HUES64 (cell line): ENCODE measurements at regions not wholly inside any gene's neighbourhood (a gene's known extent, or its start where the extent isn't known, plus 50 kb on each side); places are given as distances from the start of the nearest gene placed in this dataset.

ENCODE experiments used
- H3K27ac ChIP-seq: 2 replicates; pipeline ENCODE4 v1.7.0; 2013; ENCODE audit warnings: low read depth, low read length, inconsistent platforms
- H3K27me3 ChIP-seq: 2 replicates; pipeline ENCODE4 v1.6.1; 2013; ENCODE audit warnings: mild to moderate bottlenecking, low read length; ENCODE audit not compliant: insufficient read depth
- H3K36me3 ChIP-seq: 2 replicates; pipeline ENCODE4 v1.6.1; 2013; ENCODE audit warnings: mild to moderate bottlenecking, low read length; ENCODE audit not compliant: insufficient read depth
- H3K4me1 ChIP-seq: 2 replicates; pipeline ENCODE4 v1.6.1; 2013; ENCODE audit warnings: mild to moderate bottlenecking, low read length, moderate library complexity; ENCODE audit not compliant: insufficient read depth
- H3K4me3 ChIP-seq: 2 replicates; pipeline ENCODE4 v1.5.1; 2013; ENCODE audit warnings: mild to moderate bottlenecking, low read length, moderate library complexity
- H3K9ac ChIP-seq: 2 replicates; pipeline ENCODE4 v1.6.1; 2013; ENCODE audit warnings: mild to moderate bottlenecking, low read depth, low read length
- H3K9me3 ChIP-seq: 2 replicates; pipeline ENCODE4 v1.6.1; 2013; ENCODE audit warnings: low read depth, low read length; ENCODE audit not compliant: insufficient read depth
- WGBS: fragments of 150-250, 120-280 bp; methylation state at CpG from one replicate; pipeline ENCODE4 v1.1.7; 2013; ENCODE audit warnings: missing lambda C conversion rate; 5-methylcytosine and 5-hydroxymethylcytosine counted together

- no peaks in the 10 kb centered on the region for H3K36me3 ChIP-seq
- H3K4me3 ChIP-seq = no peak overlapping the region
- H3K9me3 ChIP-seq = no peaks in the 10 kb centered on the region
- no peaks in the 10 kb centered on the region for H3K27me3 ChIP-seq
- H3K4me1 ChIP-seq = no peaks in the 10 kb centered on the region
- no peak overlapping the region for H3K9ac ChIP-seq
- H3K27ac ChIP-seq = no peak overlapping the region
- 93% methylated on average over 3 of the region's 3 CpGs for WGBS
Measured at GRCh38 chr21:16540966-16541727, 811.4 kb downstream of the USP25 start.

DNA sequence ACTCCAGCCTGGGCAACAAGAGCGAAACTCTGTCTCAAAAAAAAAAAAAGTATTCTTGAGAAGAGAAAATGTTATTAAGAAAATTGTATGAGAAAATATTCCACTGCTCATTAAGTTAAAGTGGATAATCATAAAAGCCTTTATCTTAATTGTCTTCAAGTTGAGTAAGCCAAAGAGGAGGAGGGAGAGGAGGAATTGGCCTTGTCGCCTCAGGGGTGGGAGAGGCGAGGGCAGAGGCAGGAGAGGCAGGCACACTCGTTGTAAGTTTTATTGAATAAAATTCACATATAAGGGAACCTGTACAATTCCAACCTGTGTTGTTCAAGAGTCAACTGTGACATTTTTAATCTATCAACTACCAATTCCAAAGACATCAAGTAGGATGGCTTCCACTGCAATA lies 820.3 kb downstream of the USP25 start:
- peaks cover 13% of the 10 kb centered on the region; the same call in 1 of the 2 replicates for H3K4me1 ChIP-seq
- no peak overlapping the region for H3K9ac ChIP-seq
- H3K27me3 ChIP-seq = no peaks in the 10 kb centered on the region
- H3K9me3 ChIP-seq = no peaks in the 10 kb centered on the region
- no peaks in the 10 kb centered on the region for H3K36me3 ChIP-seq
- no peak overlapping the region for H3K27ac ChIP-seq
- WGBS = 96% methylated on average over 4 of the region's 4 CpGs
- H3K4me3 ChIP-seq = no peak overlapping the region

DNA sequence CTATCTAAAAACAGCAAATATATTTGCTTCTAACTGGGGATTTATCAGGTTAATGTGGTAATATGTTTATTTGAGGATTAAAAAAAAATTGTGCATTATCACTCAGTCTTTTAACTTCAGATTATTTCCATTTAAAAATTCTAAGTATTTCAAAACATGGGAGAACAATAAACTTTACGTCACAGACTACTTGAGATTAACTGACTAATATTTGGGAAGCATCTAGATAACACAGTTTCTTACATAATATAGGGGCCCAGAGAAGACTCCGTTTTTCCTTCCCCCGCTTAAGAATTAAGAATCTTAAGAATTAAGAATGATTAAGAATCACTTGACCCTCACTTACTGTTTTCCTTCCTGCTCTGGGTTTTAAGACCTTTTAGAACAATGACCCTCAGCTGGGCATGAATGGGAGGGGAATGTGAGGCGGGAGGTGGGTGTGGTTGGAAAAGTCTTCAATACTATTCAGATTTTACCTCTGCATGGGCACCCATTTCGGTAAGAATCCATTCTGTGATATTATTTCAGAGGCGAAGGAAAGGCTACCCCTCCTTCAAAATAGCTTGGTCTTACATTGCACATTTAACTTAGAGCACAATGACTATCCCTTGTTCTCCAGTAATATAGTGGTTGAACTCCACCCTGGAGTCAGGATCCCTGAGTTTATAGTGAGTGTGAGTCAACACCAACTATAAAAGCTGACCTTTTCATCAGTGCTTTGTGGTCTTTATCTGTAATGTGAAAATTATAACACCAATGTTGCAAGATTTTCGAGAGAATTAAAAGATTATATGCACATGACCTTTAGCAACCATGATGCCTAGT lies 821.3 kb downstream of the USP25 start:
- no peak overlapping the region for H3K4me3 ChIP-seq
- no peaks in the 10 kb centered on the region for H3K36me3 ChIP-seq
- no peaks in the 10 kb centered on the region for H3K9me3 ChIP-seq
- peaks cover 13% of the 10 kb centered on the region; the same call in 1 of the 2 replicates for H3K4me1 ChIP-seq
- 79% methylated on average over 4 of the region's 7 CpGs for WGBS
- H3K9ac ChIP-seq = no peak overlapping the region
- H3K27me3 ChIP-seq = no peaks in the 10 kb centered on the region
- H3K27ac ChIP-seq = no peak overlapping the region

DNA sequence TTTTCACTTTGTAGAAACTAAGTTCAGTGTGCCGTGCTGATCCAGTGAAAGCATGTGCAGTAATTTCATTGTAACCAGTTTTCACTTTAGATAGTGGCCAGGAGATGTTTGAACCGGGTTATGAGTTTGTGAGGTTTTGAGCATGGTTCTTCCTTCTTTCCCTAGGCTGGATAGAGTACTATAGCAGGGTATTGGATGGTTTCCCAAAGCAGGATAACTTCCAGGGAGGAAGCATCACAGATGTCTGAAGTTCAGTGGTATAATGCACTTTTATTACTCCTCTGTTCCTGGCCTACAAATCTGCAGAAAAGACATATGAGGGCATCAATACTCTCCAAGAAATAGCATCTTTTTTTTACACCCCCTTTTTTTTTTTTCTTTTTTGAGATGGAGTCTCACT lies 823.1 kb downstream of the USP25 start:
- H3K36me3 ChIP-seq = no peaks in the 10 kb centered on the region
- WGBS = 90% methylated on average over 2 of the region's 2 CpGs

DNA sequence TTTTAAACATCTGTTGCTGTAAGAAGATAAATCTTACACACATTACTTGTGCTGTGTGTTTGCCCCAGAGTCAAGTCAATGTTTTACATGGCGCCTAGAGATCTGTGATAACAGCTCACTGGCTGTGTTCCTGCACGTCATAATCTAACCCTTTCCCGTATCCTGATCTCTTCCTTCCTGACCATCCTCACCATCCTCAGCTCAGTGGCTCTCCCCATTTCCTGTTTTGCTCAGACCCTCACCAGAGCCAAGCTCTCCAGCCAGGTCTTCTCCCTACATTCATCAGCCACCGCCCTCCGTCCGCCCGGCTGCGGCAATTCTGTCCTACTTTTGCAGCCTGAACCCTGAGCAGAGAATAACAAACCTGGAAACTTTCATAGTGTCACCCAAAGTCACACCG lies 824.7 kb downstream of the USP25 start:
- 92% methylated on average over 9 of the region's 9 CpGs for WGBS
- Histone ChIP-seq H3K27me3 (no peaks in the 10 kb centered on the region), H3K36me3 (no peaks in the 10 kb centered on the region), H3K4me1 (peaks cover 13% of the 10 kb centered on the region; the same call in 1 of the 2 replicates), H3K4me3 (no peak overlapping the region), H3K9me3 (no peaks in the 10 kb centered on the region), H3K27ac (no peak overlapping the region), H3K9ac (no peak overlapping the region)

More for the DNA sequence above, 823.1 kb downstream of the USP25 start:
- Histone ChIP-seq H3K9me3 (no peaks in the 10 kb centered on the region), H3K4me3 (no peak overlapping the region), H3K9ac (no peak overlapping the region), H3K27me3 (no peaks in the 10 kb centered on the region), H3K27ac (no peak overlapping the region), H3K4me1 (peaks cover 13% of the 10 kb centered on the region; the same call in 1 of the 2 replicates)

DNA sequence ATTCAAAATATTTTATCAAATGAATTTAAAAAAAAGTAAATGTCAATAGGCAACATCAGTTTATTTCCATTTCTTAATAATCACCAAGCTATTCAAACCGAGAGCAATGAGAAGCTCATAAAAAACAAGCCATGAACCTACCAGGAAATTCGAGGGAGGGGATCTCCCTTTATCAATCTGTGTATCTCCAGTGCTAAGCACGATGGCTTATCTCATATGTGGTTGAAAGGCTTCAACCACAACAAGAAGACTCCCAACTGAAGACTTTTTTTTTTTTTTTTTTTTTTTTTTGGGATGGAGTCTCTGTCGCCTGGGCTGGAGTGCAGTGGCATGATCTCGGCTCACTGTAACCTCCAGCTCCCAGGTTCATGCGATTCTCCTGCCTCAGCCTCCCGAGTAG lies 833.3 kb downstream of the USP25 start:
- Histone ChIP-seq H3K36me3 (no peaks in the 10 kb centered on the region), H3K9ac (no peak overlapping the region), H3K4me3 (no peak overlapping the region), H3K4me1 (peaks cover 19% of the 10 kb centered on the region; the same call in 1 of the 2 replicates), H3K9me3 (no peaks in the 10 kb centered on the region), H3K27ac (no peak overlapping the region; the same call in 1 of the 2 replicates), H3K27me3 (no peaks in the 10 kb centered on the region)
- 88% methylated on average over 6 of the region's 7 CpGs for WGBS

DNA sequence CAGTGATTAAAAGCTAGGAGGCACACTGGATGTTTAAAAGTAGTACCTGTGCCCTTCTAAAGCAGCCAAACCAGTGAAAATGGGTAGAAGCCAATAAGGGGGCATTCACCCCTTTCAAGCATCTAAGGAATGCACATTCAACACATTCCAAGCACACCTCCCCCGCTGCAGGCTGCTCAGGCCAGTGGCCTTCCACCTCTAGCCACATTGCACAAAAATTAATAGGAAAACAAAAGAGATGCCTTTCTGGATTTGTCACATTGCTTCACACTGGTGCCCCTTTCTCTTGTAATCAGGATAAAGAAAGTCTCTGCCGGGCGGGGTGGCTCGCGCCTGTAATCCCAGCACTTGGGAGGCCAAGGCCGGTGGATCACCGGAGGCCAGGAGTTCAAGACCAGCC lies 834.0 kb downstream of the USP25 start:
- WGBS = 80% methylated on average over 7 of the region's 7 CpGs
- H3K36me3 ChIP-seq = no peaks in the 10 kb centered on the region

GRCh38 chr21:16568244-16568643 lies 838.5 kb downstream of the USP25 start:
- H3K9ac ChIP-seq = no peak overlapping the region
- H3K27me3 ChIP-seq = no peaks in the 10 kb centered on the region
- WGBS = 88% methylated on average over 1 of the region's 1 CpG
- no peak overlapping the region for H3K27ac ChIP-seq
- H3K36me3 ChIP-seq = no peaks in the 10 kb centered on the region
- peaks cover 40% of the 10 kb centered on the region for H3K4me1 ChIP-seq
- no peaks in the 10 kb centered on the region for H3K9me3 ChIP-seq
- H3K4me3 ChIP-seq = no peak overlapping the region

More for the DNA sequence above, 834.0 kb downstream of the USP25 start:
- Histone ChIP-seq H3K27ac (peak overlapping the region; percentile 27; the same call in 1 of the 2 replicates), H3K9me3 (no peaks in the 10 kb centered on the region), H3K4me3 (no peak overlapping the region), H3K4me1 (peaks cover 19% of the 10 kb centered on the region; the same call in 1 of the 2 replicates), H3K9ac (0 out of 2 replicates have a peak overlapping the region, but pooled peaks have one; percentile 2), H3K27me3 (no peaks in the 10 kb centered on the region)

- H3K36me3 ChIP-seq = no peaks in the 10 kb centered on the region
- H3K9ac ChIP-seq = no peak overlapping the region
- no peak overlapping the region for H3K4me3 ChIP-seq
- no peak overlapping the region for H3K27ac ChIP-seq
- H3K4me1 ChIP-seq = peaks cover 36% of the 10 kb centered on the region
- no CpG with 5 or more reads among the region's 2 CpGs for WGBS
- H3K27me3 ChIP-seq = no peaks in the 10 kb centered on the region
- no peaks in the 10 kb centered on the region for H3K9me3 ChIP-seq
Measured at GRCh38 chr21:16568661-16569060, 838.9 kb downstream of the USP25 start.

DNA sequence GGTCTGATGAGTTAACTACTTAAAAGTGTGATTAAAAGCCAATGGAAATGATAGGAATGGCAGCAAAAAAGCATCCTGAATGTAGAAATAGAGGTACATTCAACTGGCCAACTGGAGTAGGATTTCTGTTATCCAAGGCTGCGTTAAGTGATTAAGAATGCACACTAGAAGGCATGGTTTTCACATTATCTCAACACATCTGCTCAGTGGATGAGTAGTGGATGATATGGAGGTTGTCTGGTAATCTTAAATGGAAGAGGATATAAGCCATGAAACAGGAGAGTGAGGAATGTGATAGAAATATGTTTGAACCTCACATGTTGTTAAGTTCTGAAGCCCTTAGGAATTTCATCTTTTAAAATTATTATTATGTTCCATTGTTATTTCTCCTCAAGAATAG lies 839.9 kb downstream of the USP25 start:
- 100% methylated on average over 1 of the region's 1 CpG for WGBS
- H3K27me3 ChIP-seq = no peaks in the 10 kb centered on the region
- peaks cover 26% of the 10 kb centered on the region for H3K4me1 ChIP-seq
- H3K9me3 ChIP-seq = no peaks in the 10 kb centered on the region
- H3K4me3 ChIP-seq = no peak overlapping the region
- H3K9ac ChIP-seq = no peak overlapping the region
- H3K27ac ChIP-seq = no peak overlapping the region
- no peaks in the 10 kb centered on the region for H3K36me3 ChIP-seq

GRCh38 chr21:16570171-16570570 lies 840.4 kb downstream of the USP25 start:
- peaks cover 26% of the 10 kb centered on the region for H3K4me1 ChIP-seq
- H3K9ac ChIP-seq = no peak overlapping the region
- no peak overlapping the region for H3K27ac ChIP-seq
- WGBS = 89% methylated on average over 4 of the region's 4 CpGs
- no peaks in the 10 kb centered on the region for H3K27me3 ChIP-seq
- H3K36me3 ChIP-seq = no peaks in the 10 kb centered on the region
- no peak overlapping the region for H3K4me3 ChIP-seq
- H3K9me3 ChIP-seq = no peaks in the 10 kb centered on the region
